Mesendoderm (in vitro differentiated cells): ENCODE measurements at regions not wholly inside any gene's neighbourhood (a gene's known extent, or its start where the extent isn't known, plus 50 kb on each side); places are given as distances from the start of the nearest gene placed in this dataset.

ENCODE experiments used
- DNase-seq: peaks from one replicate; pipeline ENCODE4 v3.0.0; 2013
- H2AK5ac ChIP-seq: 2 replicates; pipeline ENCODE4 v1.6.1; 2013; ENCODE audit warnings: low read length, inconsistent platforms
- H2BK120ac ChIP-seq: 2 replicates; pipeline ENCODE4 v1.6.1; 2013; ENCODE audit warnings: low read depth, mild to moderate bottlenecking, low read length, moderate library complexity, mixed read lengths
- H2BK15ac ChIP-seq: replicated peaks from 2 replicates; pipeline ENCODE4 v1.6.1; 2013; ENCODE audit warnings: low read depth, mild to moderate bottlenecking, moderate library complexity
- H2BK5ac ChIP-seq: 2 replicates; pipeline ENCODE4 v1.6.1; 2013; ENCODE audit warnings: low read length, inconsistent platforms
- H3K18ac ChIP-seq: 2 replicates; pipeline ENCODE4 v1.6.1; 2013; ENCODE audit warnings: mild to moderate bottlenecking, low read length, mixed read lengths
- H3K23ac ChIP-seq: one replicate; pipeline ENCODE4 v1.6.1; 2013; ENCODE audit warnings: low read length
- H3K27ac ChIP-seq: 2 replicates; pipeline ENCODE4 v1.5.1; 2013; ENCODE audit warnings: low read depth, mild to moderate bottlenecking, inconsistent platforms, low read length, moderate library complexity
- H3K27me3 ChIP-seq: 2 replicates; pipeline ENCODE4 v1.6.1; 2013; ENCODE audit warnings: low read length, control low read depth, mild to moderate bottlenecking, inconsistent platforms; ENCODE audit not compliant: insufficient read depth, poor library complexity
- H3K36me3 ChIP-seq: 2 replicates; pipeline ENCODE4 v1.6.1; 2013; ENCODE audit warnings: low read length, inconsistent platforms; ENCODE audit not compliant: control insufficient read depth, insufficient read depth
- H3K4ac ChIP-seq: one replicate; pipeline ENCODE4 v1.6.1; 2013; ENCODE audit warnings: low read depth, mild to moderate bottlenecking, low read length, moderate library complexity
- H3K4me1 ChIP-seq: 2 replicates; pipeline ENCODE4 v1.6.1; 2013; ENCODE audit warnings: low read depth, low read length, inconsistent platforms; ENCODE audit not compliant: control insufficient read depth
- H3K4me2 ChIP-seq: 2 replicates; pipeline ENCODE4 v1.6.1; 2013; ENCODE audit warnings: low read length
- H3K4me3 ChIP-seq: 2 replicates; pipeline ENCODE4 v1.5.1; 2013; ENCODE audit warnings: mild to moderate bottlenecking, low read length
- H3K56ac ChIP-seq: one replicate; pipeline ENCODE4 v1.6.1; 2013; ENCODE audit warnings: low read length
- H3K79me1 ChIP-seq: 2 replicates; pipeline ENCODE4 v1.6.1; 2013; ENCODE audit warnings: low read length, inconsistent platforms
- H3K79me2 ChIP-seq: 2 replicates; pipeline ENCODE4 v1.6.1; 2013; ENCODE audit warnings: mild to moderate bottlenecking, low read length; ENCODE audit not compliant: control insufficient read depth, insufficient read depth
- H3K9ac ChIP-seq: 2 replicates; pipeline ENCODE4 v1.6.1; 2013; ENCODE audit warnings: low read length, inconsistent platforms
- H4K5ac ChIP-seq: one replicate; pipeline ENCODE4 v1.6.1; 2013; ENCODE audit warnings: low read length
- H4K8ac ChIP-seq: one replicate; pipeline ENCODE4 v1.6.1; 2013; ENCODE audit warnings: low read depth, mild to moderate bottlenecking, control low read depth, low read length, moderate library complexity
- WGBS: extraction: QIAGEN DNeasy Blood & Tissue Kit; methylation state at CpG from one replicate; pipeline ENCODE4 v1.1.7; 2013; ENCODE audit warnings: low lambda C conversion rate, missing lambda C conversion rate; ENCODE audit not compliant: insufficient coverage; ENCODE audit errors: extremely low coverage; 5-methylcytosine and 5-hydroxymethylcytosine counted together

DNA sequence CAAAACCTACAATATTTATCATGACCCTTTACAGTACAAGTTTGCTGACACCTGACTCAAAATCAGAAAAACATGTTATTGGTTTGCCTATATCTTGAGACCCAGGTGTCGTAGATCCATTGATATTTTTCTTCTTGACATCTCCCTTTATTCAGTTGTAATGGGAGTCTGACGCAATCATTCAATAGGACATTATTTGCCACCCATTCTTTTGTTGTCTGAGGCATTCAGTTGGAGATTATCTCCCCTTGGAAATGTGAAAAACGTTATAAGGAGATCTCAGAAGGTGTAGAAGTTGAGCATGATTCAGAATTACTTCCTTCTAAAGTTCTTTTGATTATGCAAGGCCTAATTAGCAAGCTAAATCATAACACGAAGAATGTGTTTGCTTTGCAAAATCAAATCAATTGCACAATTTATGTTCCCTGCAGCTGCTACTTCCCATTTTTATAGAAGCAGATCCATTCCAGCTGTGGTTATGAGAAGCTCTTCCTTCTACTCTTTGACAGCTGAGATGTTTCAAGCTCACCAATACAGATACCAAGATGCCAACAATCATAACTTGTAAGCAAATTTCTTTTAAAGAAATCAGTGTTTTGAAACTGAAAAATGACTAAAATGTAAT is 228.2 kb upstream of the SYT1 start:
- Histone ChIP-seq H3K56ac (no peak overlapping the region), H2AK5ac (no peak overlapping the region), H3K79me1 (no peaks in the 10 kb centered on the region), H3K4me1 (no peaks in the 10 kb centered on the region), H3K9ac (no peak overlapping the region), H4K5ac (no peak overlapping the region), H4K8ac (no peak overlapping the region), H2BK15ac (no peak overlapping the region), H3K27ac (no peak overlapping the region), H3K18ac (no peak overlapping the region), H3K36me3 (no peaks in the 10 kb centered on the region), H2BK5ac (no peak overlapping the region), H3K4ac (no peak overlapping the region), H3K4me2 (no peak overlapping the region), H3K4me3 (no peak overlapping the region), H2BK120ac (no peak overlapping the region), H3K23ac (no peak overlapping the region), H3K79me2 (no peaks in the 10 kb centered on the region), H3K27me3 (no peaks in the 10 kb centered on the region)
- no CpG with 5 or more reads among the region's 4 CpGs for WGBS
- DNase-seq = no peak

DNA sequence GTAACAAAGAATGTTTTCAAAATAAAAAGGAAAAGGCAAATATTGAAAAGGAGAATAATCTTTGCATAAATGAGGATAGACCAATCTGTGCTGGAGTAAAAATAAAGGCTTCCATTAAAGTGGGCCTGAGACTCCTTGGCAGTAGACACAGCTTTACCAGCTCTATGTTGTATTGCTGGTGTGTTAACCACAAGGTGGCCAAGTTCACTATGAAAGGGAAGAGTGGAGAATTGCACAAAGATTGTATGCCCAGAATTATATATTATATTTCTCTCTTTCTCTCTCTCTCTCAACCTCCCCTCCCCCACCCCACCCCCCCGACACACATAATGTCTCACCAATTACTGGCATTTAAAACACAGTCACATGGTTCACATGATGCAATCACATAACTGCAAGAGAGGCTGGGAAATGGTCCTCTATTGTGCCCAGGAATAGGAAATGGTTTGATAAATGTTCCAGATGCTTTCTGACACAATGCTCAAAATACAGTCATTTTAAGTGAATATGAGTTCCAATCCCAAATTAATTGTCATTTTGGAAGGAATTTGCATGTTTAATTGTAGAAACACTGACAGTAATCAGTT is 222.6 kb upstream of the SYT1 start:
- Histone ChIP-seq H3K4me1 (peaks cover 4% of the 10 kb centered on the region), H3K4me3 (no peak overlapping the region), H2BK5ac (no peak overlapping the region), H2BK15ac (no peak overlapping the region), H3K36me3 (no peaks in the 10 kb centered on the region), H3K56ac (no peak overlapping the region), H4K8ac (no peak overlapping the region), H2AK5ac (no peak overlapping the region), H3K4me2 (no peak overlapping the region), H3K79me2 (no peaks in the 10 kb centered on the region), H3K27ac (no peak overlapping the region), H3K9ac (no peak overlapping the region), H3K23ac (no peak overlapping the region), H3K79me1 (no peaks in the 10 kb centered on the region), H3K27me3 (no peaks in the 10 kb centered on the region), H4K5ac (no peak overlapping the region), H2BK120ac (no peak overlapping the region), H3K4ac (no peak overlapping the region), H3K18ac (no peak overlapping the region)
- WGBS = no CpG with 5 or more reads among the region's 1 CpG
- peak; percentile 24 for DNase-seq

DNA sequence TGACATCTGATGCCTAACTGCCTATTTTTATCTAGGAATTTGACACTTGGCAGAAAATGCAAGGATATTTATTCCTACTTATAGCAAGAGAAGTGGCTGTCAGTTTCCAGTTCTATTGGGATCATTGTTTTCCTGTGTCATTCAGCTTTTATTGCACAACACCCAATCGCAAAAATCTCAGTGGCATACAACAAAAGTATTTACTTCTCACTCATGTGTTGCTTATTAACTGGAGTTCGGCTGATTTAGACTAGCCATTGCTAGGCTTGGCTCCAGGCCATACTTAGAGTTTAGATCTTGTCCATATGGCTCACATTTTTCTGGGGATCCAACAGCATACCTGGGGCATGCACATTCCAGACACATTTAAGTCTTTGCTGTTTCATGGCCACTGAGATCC is 218.6 kb upstream of the SYT1 start:
- H3K4me2 ChIP-seq = no peak overlapping the region
- no peak overlapping the region for H3K18ac ChIP-seq
- no peak overlapping the region for H2AK5ac ChIP-seq
- no peak overlapping the region for H3K4me3 ChIP-seq
- H2BK15ac ChIP-seq = no peak overlapping the region
- H3K9ac ChIP-seq = no peak overlapping the region
- H3K23ac ChIP-seq = no peak overlapping the region
- no peak overlapping the region for H3K4ac ChIP-seq
- H2BK120ac ChIP-seq = no peak overlapping the region
- no CpG with 5 or more reads among the region's 2 CpGs for WGBS
- no peaks in the 10 kb centered on the region for H3K79me2 ChIP-seq
- H3K27me3 ChIP-seq = no peaks in the 10 kb centered on the region
- peaks cover 4% of the 10 kb centered on the region for H3K4me1 ChIP-seq
- H2BK5ac ChIP-seq = no peak overlapping the region
- no peak overlapping the region for H4K8ac ChIP-seq
- no peak overlapping the region for H3K27ac ChIP-seq
- DNase-seq = no peak
- H3K79me1 ChIP-seq = no peaks in the 10 kb centered on the region
- H4K5ac ChIP-seq = no peak overlapping the region
- H3K36me3 ChIP-seq = no peaks in the 10 kb centered on the region
- H3K56ac ChIP-seq = no peak overlapping the region

DNA sequence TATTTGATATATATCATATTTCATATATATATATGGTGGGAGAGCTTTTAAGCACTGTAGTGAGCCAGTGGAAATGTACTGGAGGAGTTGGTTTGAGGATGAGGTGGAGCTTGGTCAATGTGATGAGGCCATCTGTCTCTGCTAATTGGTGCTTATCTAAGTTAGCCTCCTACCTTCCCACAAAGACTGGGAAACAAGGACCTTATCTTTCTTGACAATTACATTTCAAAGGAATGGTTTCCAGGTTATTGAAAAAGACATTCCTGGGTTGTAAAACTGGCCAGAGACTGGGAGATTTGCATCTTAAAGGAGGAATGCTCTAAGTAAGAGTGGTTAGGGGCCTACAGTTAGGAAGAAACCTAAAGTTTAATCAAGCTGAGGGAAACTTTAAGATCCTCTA is 212.8 kb upstream of the SYT1 start:
- no peaks in the 10 kb centered on the region for H3K79me1 ChIP-seq
- no peaks in the 10 kb centered on the region for H3K79me2 ChIP-seq
- no peak overlapping the region for H3K9ac ChIP-seq
- H3K27me3 ChIP-seq = peaks cover 4% of the 10 kb centered on the region
- H3K23ac ChIP-seq = no peak overlapping the region
- H2AK5ac ChIP-seq = no peak overlapping the region
- DNase-seq = peak; percentile 98
- no peak overlapping the region for H4K5ac ChIP-seq
- H3K36me3 ChIP-seq = no peaks in the 10 kb centered on the region
- no peak overlapping the region for H3K56ac ChIP-seq
- H3K4me3 ChIP-seq = no peak overlapping the region
- no peaks in the 10 kb centered on the region for H3K4me1 ChIP-seq
- H2BK120ac ChIP-seq = no peak overlapping the region
- no peak overlapping the region for H4K8ac ChIP-seq
- no peak overlapping the region for H2BK5ac ChIP-seq
- no peak overlapping the region for H3K18ac ChIP-seq
- H2BK15ac ChIP-seq = no peak overlapping the region
- no peak overlapping the region for H3K27ac ChIP-seq
- no peak overlapping the region for H3K4me2 ChIP-seq
- no peak overlapping the region for H3K4ac ChIP-seq

DNA sequence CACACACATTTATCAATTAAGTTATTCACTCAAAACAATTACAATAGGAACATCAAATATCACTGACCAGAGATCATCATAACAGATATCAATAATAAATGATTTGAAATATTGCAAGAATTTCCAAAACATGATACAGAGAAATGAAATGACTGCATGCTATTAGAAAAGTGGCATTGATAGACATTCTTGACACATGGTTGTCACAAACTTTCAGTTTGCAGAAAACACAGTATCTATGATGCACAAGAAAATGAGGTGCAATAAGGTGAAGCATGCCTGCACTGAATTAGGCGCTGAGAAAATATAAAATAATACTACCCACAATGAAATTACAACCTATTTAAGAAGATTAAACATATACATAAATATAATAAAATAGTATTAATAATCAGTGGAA is 198.0 kb upstream of the SYT1 start:
- Histone ChIP-seq H2BK5ac (no peak overlapping the region), H3K23ac (no peak overlapping the region), H3K18ac (no peak overlapping the region), H3K4me3 (no peak overlapping the region), H3K4me1 (no peaks in the 10 kb centered on the region), H3K79me1 (no peaks in the 10 kb centered on the region), H3K36me3 (no peaks in the 10 kb centered on the region), H3K4ac (no peak overlapping the region), H3K4me2 (no peak overlapping the region), H4K8ac (no peak overlapping the region), H2AK5ac (no peak overlapping the region), H3K79me2 (no peaks in the 10 kb centered on the region), H3K27ac (no peak overlapping the region), H3K27me3 (no peaks in the 10 kb centered on the region), H4K5ac (no peak overlapping the region), H2BK15ac (no peak overlapping the region), H2BK120ac (no peak overlapping the region), H3K56ac (no peak overlapping the region), H3K9ac (no peak overlapping the region)
- no peak for DNase-seq
- no CpG with 5 or more reads among the region's 1 CpG for WGBS

DNA sequence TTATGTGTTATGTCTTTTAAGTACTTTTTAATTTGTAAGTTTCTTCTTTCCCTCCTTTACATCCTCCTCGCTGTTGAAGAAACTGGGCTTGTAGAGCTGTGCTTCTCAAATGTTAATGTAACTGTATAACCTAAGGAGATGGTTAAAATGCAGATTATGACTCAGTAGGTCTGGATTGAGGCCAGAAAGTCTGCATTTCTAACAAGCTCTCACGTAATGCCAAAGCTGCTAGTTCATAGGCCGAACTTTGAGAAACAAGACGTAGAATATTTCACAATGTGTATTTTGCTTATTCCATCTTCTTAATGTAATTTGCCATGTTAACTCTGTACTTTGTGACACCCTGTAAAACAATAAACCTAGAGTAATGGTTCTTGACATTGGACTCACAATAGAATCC is 193.3 kb upstream of the SYT1 start:
- Histone ChIP-seq H2AK5ac (no peak overlapping the region), H3K79me1 (no peaks in the 10 kb centered on the region), H3K23ac (no peak overlapping the region), H3K27ac (no peak overlapping the region), H4K8ac (no peak overlapping the region), H2BK120ac (no peak overlapping the region), H3K36me3 (no peaks in the 10 kb centered on the region), H3K18ac (no peak overlapping the region), H2BK5ac (no peak overlapping the region), H4K5ac (no peak overlapping the region), H3K56ac (no peak overlapping the region), H3K4me2 (no peak overlapping the region), H3K9ac (no peak overlapping the region), H2BK15ac (no peak overlapping the region), H3K27me3 (no peaks in the 10 kb centered on the region), H3K4me1 (no peaks in the 10 kb centered on the region), H3K79me2 (no peaks in the 10 kb centered on the region), H3K4ac (no peak overlapping the region), H3K4me3 (no peak overlapping the region)
- DNase-seq = no peak
- no CpG with 5 or more reads among the region's 4 CpGs for WGBS
